ENCODE measurements at regions not wholly inside any gene's neighbourhood (a gene's known extent, or its start where the extent isn't known, plus 50 kb on each side); places are given as distances from the start of the nearest gene placed in this dataset.

DNA sequence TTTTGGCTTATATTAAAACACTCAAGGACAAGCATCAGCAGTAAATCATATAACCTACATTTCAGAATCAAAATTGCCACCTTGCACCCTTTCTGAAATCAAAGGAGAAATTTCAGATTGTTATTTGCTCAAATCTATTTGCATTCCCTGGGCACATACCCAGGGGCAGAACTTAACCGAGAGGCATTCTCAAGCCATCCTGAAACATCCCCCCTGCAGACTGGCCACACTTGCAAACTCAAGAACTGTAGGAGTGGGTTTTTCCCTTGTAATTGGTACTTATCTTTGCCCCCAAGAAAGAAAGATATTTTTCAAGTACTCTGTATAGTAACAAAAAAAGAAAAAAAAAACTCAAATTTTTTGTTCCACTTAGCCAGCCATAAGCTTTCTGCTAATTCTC lies 213.6 kb upstream of the ESRRG start:
- H3K4me3 ChIP-seq (ENCODE audit: low read length in 2 of 2) = no peak overlapping the region
- H3K36me3 ChIP-seq (ENCODE audit: control insufficient read depth in 2 of 2, insufficient read depth in 2 of 2, low read length in 2 of 2) = no peaks in the 10 kb centered on the region
- no peak overlapping the region for H3K27ac ChIP-seq (ENCODE audit: low read depth in 2 of 2, low read length in 2 of 2)
- no peaks in the 10 kb centered on the region for H3K4me1 ChIP-seq (ENCODE audit: control insufficient read depth in 2 of 2, insufficient read depth in 2 of 2, low read length in 2 of 2)
- H3K9ac ChIP-seq (ENCODE audit: low read depth in 1 of 2, low read length in 2 of 2) = no peak overlapping the region
- H3K9me3 ChIP-seq (ENCODE audit: control insufficient read depth in 2 of 2, low read length in 2 of 2) = no peaks in the 10 kb centered on the region
- H3K27me3 ChIP-seq (ENCODE audit: control insufficient read depth in 2 of 2, insufficient read depth in 2 of 2, low read length in 2 of 2) = no peaks in the 10 kb centered on the region

DNA sequence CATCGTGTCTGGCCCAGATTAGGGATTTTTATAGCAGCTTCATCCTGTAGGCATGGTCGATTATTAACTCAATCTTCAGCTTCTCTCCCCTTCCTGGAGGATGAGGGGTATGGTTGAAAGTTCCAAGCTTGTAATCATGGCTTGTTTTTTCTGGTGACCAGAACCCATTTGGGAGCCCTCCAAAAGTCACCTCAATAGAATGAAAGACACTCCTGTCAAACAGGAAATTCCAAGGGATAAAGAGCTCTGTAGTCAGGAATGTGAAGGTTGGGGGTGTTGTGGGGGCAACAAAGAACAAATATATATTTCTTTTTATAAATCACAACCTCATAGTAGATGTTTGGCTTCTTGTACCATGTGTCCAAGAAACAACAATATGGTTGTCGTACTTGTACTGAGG lies 212.7 kb upstream of the ESRRG start:
- no peak overlapping the region for H3K27ac ChIP-seq (ENCODE audit: low read depth in 2 of 2, low read length in 2 of 2)
- no peaks in the 10 kb centered on the region for H3K9me3 ChIP-seq (ENCODE audit: control insufficient read depth in 2 of 2, low read length in 2 of 2)
- no peak overlapping the region for H3K4me3 ChIP-seq (ENCODE audit: low read length in 2 of 2)
- H3K4me1 ChIP-seq (ENCODE audit: control insufficient read depth in 2 of 2, insufficient read depth in 2 of 2, low read length in 2 of 2) = no peaks in the 10 kb centered on the region
- H3K36me3 ChIP-seq (ENCODE audit: control insufficient read depth in 2 of 2, insufficient read depth in 2 of 2, low read length in 2 of 2) = no peaks in the 10 kb centered on the region
- no peaks in the 10 kb centered on the region for H3K27me3 ChIP-seq (ENCODE audit: control insufficient read depth in 2 of 2, insufficient read depth in 2 of 2, low read length in 2 of 2)
- no peak overlapping the region for H3K9ac ChIP-seq (ENCODE audit: low read depth in 1 of 2, low read length in 2 of 2)

DNA sequence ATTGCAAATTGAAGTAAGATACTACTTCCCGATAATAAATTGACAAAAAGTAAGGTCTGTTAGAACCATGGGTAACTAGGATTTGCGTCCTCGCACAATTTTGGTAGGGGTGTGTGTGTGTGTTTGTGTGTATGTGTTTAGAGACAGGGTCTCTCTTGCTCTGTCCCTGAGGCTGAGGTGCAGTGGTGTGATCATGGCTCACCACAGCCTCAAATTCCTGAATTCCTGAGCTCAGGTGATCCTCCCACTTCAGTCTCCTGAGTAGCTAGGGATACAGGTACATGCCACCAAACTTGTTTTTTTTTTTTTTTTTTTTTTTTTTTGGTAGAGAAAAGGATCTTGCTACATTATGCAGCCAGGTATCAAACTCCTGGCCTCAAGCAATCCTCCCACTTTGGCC lies 209.2 kb upstream of the ESRRG start:
- Histone ChIP-seq H3K4me1 (ENCODE audit: control insufficient read depth in 2 of 2, insufficient read depth in 2 of 2, low read length in 2 of 2) (no peaks in the 10 kb centered on the region), H3K27ac (ENCODE audit: low read depth in 2 of 2, low read length in 2 of 2) (no peak overlapping the region), H3K9ac (ENCODE audit: low read depth in 1 of 2, low read length in 2 of 2) (no peak overlapping the region), H3K4me3 (ENCODE audit: low read length in 2 of 2) (no peak overlapping the region), H3K27me3 (ENCODE audit: control insufficient read depth in 2 of 2, insufficient read depth in 2 of 2, low read length in 2 of 2) (no peaks in the 10 kb centered on the region), H3K36me3 (ENCODE audit: control insufficient read depth in 2 of 2, insufficient read depth in 2 of 2, low read length in 2 of 2) (no peaks in the 10 kb centered on the region), H3K9me3 (ENCODE audit: control insufficient read depth in 2 of 2, low read length in 2 of 2) (no peaks in the 10 kb centered on the region)

DNA sequence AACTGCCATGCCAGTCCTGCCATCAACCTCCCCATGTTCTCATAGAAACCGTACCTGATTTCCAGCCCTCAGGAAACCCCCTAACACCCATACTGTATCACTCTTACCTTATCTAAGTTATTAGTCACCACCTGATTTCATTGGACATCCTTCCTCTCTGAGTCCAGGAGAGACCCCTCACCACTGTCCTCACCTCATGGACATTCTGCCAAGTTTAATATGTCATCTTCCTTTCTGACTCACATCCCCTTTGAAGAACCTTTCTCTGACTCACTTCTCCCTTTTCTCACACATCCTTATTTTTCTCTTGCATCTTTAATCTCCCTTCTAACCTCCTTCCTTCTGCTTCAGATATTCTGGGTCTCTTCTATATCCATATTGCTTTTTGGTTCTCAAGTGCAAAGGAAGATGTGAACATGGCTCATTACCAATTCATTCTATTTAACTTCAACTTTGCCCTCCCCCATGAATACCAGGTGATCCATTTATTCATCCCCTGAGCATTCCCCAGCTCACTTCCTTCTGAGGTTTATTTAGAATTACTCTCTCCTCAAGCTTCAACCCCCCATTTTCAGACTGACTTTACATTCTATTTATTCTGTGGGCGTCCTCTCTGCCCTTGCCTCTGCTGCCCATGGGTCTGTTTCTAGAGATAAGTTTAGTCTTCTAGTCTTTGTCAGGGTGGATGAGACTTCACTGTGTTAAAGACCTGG lies 206.8 kb upstream of the ESRRG start:
- Histone ChIP-seq H3K27me3 (ENCODE audit: control insufficient read depth in 2 of 2, insufficient read depth in 2 of 2, low read length in 2 of 2) (no peaks in the 10 kb centered on the region), H3K9ac (ENCODE audit: low read depth in 1 of 2, low read length in 2 of 2) (no peak overlapping the region), H3K4me1 (ENCODE audit: control insufficient read depth in 2 of 2, insufficient read depth in 2 of 2, low read length in 2 of 2) (no peaks in the 10 kb centered on the region), H3K4me3 (ENCODE audit: low read length in 2 of 2) (no peak overlapping the region), H3K27ac (ENCODE audit: low read depth in 2 of 2, low read length in 2 of 2) (no peak overlapping the region), H3K36me3 (ENCODE audit: control insufficient read depth in 2 of 2, insufficient read depth in 2 of 2, low read length in 2 of 2) (no peaks in the 10 kb centered on the region), H3K9me3 (ENCODE audit: control insufficient read depth in 2 of 2, low read length in 2 of 2) (no peaks in the 10 kb centered on the region)

DNA sequence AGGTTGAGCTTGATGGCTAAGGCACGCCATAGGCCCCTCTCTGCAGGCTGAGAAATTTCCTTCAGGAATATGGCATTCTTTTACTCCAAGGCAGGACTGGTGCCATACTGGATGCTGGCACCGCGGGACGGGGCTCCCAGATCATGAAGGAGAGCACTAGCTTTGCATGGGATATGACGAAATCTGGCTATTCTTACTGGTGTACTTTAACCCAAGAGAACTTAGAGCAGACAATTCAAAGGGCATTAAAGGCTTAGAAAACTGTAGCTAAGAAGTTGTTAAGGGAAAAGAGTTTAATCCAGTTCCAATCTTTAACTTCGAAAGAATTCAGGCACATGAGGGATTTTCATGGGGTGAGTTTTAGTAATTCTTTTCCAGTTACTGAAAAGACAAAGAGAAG lies 204.4 kb upstream of the ESRRG start:
- Histone ChIP-seq H3K27ac (ENCODE audit: low read depth in 2 of 2, low read length in 2 of 2) (no peak overlapping the region), H3K9ac (ENCODE audit: low read depth in 1 of 2, low read length in 2 of 2) (no peak overlapping the region), H3K36me3 (ENCODE audit: control insufficient read depth in 2 of 2, insufficient read depth in 2 of 2, low read length in 2 of 2) (no peaks in the 10 kb centered on the region), H3K4me1 (ENCODE audit: control insufficient read depth in 2 of 2, insufficient read depth in 2 of 2, low read length in 2 of 2) (no peaks in the 10 kb centered on the region), H3K4me3 (ENCODE audit: low read length in 2 of 2) (no peak overlapping the region), H3K27me3 (ENCODE audit: control insufficient read depth in 2 of 2, insufficient read depth in 2 of 2, low read length in 2 of 2) (no peaks in the 10 kb centered on the region), H3K9me3 (ENCODE audit: control insufficient read depth in 2 of 2, low read length in 2 of 2) (no peaks in the 10 kb centered on the region)

DNA sequence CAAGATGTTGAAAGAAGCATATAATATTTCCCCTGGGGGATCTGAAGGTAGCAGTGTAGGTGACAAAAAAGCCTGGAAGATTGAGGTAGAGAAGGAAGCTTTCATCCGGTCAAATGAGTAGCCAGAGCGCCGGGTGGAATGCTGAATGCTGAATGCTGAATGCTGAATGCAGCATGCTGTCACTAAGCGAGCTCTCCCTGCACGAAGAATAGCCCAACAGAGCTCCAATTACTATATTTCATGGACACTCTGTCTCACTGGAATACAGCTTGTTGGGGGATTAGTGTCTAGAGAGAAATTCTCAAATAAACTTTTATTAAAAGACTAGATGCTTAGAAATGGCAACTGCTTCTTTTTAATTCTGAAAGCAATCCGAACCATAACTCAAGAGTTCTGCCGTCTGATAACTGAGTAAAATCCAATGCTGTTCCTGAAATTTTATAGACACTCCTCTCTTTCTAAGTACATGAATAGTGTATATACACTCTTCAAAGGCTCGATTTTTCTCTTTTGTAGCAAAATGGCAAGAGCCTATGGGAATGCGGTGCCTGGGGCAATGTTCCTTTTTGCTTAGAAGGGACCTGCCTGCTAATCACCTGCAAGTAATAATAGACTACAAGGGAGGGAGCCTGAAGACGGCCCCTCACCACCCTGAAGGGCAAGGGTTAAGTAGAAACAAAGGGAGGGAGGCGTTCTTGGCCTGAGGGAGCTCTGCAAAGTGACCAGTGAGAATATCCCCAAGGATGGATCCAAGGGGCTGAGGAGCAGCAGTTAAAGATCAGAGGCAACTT lies 203.7 kb upstream of the ESRRG start:
- Histone ChIP-seq H3K9ac (ENCODE audit: low read depth in 1 of 2, low read length in 2 of 2) (no peak overlapping the region), H3K9me3 (ENCODE audit: control insufficient read depth in 2 of 2, low read length in 2 of 2) (no peaks in the 10 kb centered on the region), H3K4me1 (ENCODE audit: control insufficient read depth in 2 of 2, insufficient read depth in 2 of 2, low read length in 2 of 2) (no peaks in the 10 kb centered on the region), H3K27ac (ENCODE audit: low read depth in 2 of 2, low read length in 2 of 2) (no peak overlapping the region), H3K36me3 (ENCODE audit: control insufficient read depth in 2 of 2, insufficient read depth in 2 of 2, low read length in 2 of 2) (no peaks in the 10 kb centered on the region), H3K4me3 (ENCODE audit: low read length in 2 of 2) (no peak overlapping the region), H3K27me3 (ENCODE audit: control insufficient read depth in 2 of 2, insufficient read depth in 2 of 2, low read length in 2 of 2) (no peaks in the 10 kb centered on the region)

DNA sequence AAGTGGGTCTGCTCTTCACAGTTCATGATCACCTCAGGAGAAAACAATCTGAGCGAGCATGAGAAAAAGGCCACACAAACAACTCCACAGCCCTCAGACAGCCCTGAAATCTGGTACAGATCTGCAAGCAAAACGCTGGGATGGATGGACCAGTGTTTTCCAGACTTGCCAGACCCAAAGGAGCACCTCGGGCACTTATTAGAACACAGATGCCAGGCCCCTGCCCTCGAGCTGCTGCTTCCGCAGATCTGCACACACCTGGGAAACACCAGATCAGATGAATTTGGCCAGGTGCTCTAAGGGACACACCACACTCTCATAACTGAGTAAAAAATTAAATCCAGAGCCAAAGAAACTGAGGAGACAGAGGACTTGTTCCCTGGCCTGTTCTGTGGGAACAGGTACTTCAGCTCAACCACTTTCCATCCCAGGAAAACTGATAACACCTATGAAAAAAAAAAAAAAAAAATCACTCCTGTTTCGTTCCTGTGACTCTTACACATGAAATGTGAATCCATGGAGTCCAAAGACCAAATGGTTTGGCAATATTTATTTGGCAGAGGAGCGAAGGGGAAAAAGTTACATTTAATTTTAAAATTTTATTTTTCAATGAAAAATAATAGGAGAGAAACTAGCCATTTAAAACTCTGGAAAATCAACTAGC lies 202.9 kb upstream of the ESRRG start:
- no peaks in the 10 kb centered on the region for H3K36me3 ChIP-seq (ENCODE audit: control insufficient read depth in 2 of 2, insufficient read depth in 2 of 2, low read length in 2 of 2)
- H3K4me1 ChIP-seq (ENCODE audit: control insufficient read depth in 2 of 2, insufficient read depth in 2 of 2, low read length in 2 of 2) = no peaks in the 10 kb centered on the region
- no peaks in the 10 kb centered on the region for H3K27me3 ChIP-seq (ENCODE audit: control insufficient read depth in 2 of 2, insufficient read depth in 2 of 2, low read length in 2 of 2)
- no peak overlapping the region for H3K27ac ChIP-seq (ENCODE audit: low read depth in 2 of 2, low read length in 2 of 2)
- H3K9ac ChIP-seq (ENCODE audit: low read depth in 1 of 2, low read length in 2 of 2) = no peak overlapping the region
- no peak overlapping the region for H3K4me3 ChIP-seq (ENCODE audit: low read length in 2 of 2)
- no peaks in the 10 kb centered on the region for H3K9me3 ChIP-seq (ENCODE audit: control insufficient read depth in 2 of 2, low read length in 2 of 2)

DNA sequence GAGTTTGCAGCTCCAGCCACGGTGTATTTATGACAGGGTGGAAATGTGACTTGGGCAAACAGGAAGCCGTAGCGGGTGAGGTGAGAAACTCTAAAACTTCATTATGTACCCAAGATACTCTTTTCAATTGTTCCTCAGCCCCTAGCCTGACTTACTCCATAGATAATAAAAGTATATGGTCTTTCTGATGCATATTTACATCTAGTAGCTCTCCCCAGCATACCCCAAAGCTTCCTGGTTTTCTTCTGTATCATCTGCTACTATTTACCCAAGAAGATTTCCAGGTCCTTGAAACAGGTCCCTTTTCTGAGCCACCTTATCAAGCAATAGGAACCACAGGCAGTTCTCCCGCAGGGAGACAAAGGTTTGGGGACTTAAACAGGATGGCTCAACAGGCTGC lies 201.5 kb upstream of the ESRRG start:
- no peak overlapping the region for H3K9ac ChIP-seq (ENCODE audit: low read depth in 1 of 2, low read length in 2 of 2)
- no peaks in the 10 kb centered on the region for H3K9me3 ChIP-seq (ENCODE audit: control insufficient read depth in 2 of 2, low read length in 2 of 2)
- H3K4me1 ChIP-seq (ENCODE audit: control insufficient read depth in 2 of 2, insufficient read depth in 2 of 2, low read length in 2 of 2) = no peaks in the 10 kb centered on the region
- no peak overlapping the region for H3K27ac ChIP-seq (ENCODE audit: low read depth in 2 of 2, low read length in 2 of 2)
- no peak overlapping the region for H3K4me3 ChIP-seq (ENCODE audit: low read length in 2 of 2)
- no peaks in the 10 kb centered on the region for H3K36me3 ChIP-seq (ENCODE audit: control insufficient read depth in 2 of 2, insufficient read depth in 2 of 2, low read length in 2 of 2)
- H3K27me3 ChIP-seq (ENCODE audit: control insufficient read depth in 2 of 2, insufficient read depth in 2 of 2, low read length in 2 of 2) = no peaks in the 10 kb centered on the region

DNA sequence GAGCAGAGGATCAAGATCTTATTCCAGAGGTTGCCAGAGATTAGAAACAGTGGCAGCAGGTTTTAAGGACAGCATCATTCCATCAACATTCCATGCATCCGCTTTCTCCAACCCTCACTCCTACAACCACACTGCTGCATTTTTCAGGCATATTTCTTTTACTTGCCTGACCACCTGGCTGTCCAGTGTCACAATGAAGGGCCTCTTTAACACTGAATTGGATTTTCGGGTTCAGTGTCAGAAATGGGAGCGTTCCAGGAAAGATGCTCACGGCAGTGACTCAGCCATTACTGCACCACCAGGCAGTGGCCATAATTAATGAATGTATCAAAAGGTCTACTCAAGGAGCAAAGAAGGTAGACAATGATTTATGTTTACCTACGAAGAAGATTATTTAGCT lies 200.4 kb upstream of the ESRRG start:
- Histone ChIP-seq H3K9me3 (ENCODE audit: control insufficient read depth in 2 of 2, low read length in 2 of 2) (no peaks in the 10 kb centered on the region), H3K9ac (ENCODE audit: low read depth in 1 of 2, low read length in 2 of 2) (no peak overlapping the region), H3K4me3 (ENCODE audit: low read length in 2 of 2) (no peak overlapping the region), H3K36me3 (ENCODE audit: control insufficient read depth in 2 of 2, insufficient read depth in 2 of 2, low read length in 2 of 2) (no peaks in the 10 kb centered on the region), H3K27me3 (ENCODE audit: control insufficient read depth in 2 of 2, insufficient read depth in 2 of 2, low read length in 2 of 2) (no peaks in the 10 kb centered on the region), H3K27ac (ENCODE audit: low read depth in 2 of 2, low read length in 2 of 2) (no peak overlapping the region), H3K4me1 (ENCODE audit: control insufficient read depth in 2 of 2, insufficient read depth in 2 of 2, low read length in 2 of 2) (no peaks in the 10 kb centered on the region)

DNA sequence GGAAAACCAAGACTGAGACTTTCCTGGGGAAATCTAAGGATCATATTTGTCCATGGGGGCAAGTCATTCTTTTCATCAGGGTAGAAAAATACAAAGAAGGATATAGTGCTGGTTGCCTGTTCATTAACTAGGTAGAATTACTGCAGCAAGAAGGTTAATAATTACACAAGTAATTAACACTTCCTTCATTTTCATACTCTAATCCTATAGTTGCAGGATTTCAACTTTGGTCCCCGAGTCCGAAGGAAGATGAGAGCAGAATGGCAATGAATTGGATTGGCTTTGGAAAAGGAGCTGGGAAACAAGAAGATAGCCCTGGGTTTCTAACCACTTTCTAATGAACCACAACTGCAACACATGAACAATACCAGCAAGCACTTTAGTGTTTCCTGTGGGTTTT lies 199.2 kb upstream of the ESRRG start:
- H3K27ac ChIP-seq (ENCODE audit: low read depth in 2 of 2, low read length in 2 of 2) = no peak overlapping the region
- H3K4me3 ChIP-seq (ENCODE audit: low read length in 2 of 2) = no peak overlapping the region
- no peaks in the 10 kb centered on the region for H3K27me3 ChIP-seq (ENCODE audit: control insufficient read depth in 2 of 2, insufficient read depth in 2 of 2, low read length in 2 of 2)
- H3K36me3 ChIP-seq (ENCODE audit: control insufficient read depth in 2 of 2, insufficient read depth in 2 of 2, low read length in 2 of 2) = no peaks in the 10 kb centered on the region
- no peak overlapping the region for H3K9ac ChIP-seq (ENCODE audit: low read depth in 1 of 2, low read length in 2 of 2)
- no peaks in the 10 kb centered on the region for H3K4me1 ChIP-seq (ENCODE audit: control insufficient read depth in 2 of 2, insufficient read depth in 2 of 2, low read length in 2 of 2)
- H3K9me3 ChIP-seq (ENCODE audit: control insufficient read depth in 2 of 2, low read length in 2 of 2) = no peaks in the 10 kb centered on the region
